Endothelial cell of umbilical vein (primary cell): ENCODE measurements at regions not wholly inside any gene's neighbourhood (a gene's known extent, or its start where the extent isn't known, plus 50 kb on each side); places are given as distances from the start of the nearest gene placed in this dataset.

Experiments used
- BruUV-seq: library from RNA; stranded (reverse); fragments of 400-500 nt; replicated peaks from 2 replicates; lab custom pipeline; 2021; lab: Mats Ljungman, UMichigan
- CTCF ChIA-PET: fragments of 300-600, 350-600 bp; sonication (Branson Sonifier 250); formaldehyde crosslinking; loops from one replicate; lab custom pipeline; 2021; ENCODE audit warnings: antibody characterized with exemption, inconsistent platforms; lab: Charles Lee
- POLR2A ChIA-PET: fragments of 300-600, 350-600 bp; sonication (Branson Sonifier 250); formaldehyde crosslinking; loops from one replicate; lab custom pipeline; 2021; ENCODE audit warnings: antibody characterized with exemption, inconsistent platforms; lab: Charles Lee
- DNase-seq: peaks from one replicate; pipeline ENCODE4 v3.0.0-alpha.2; 2011; ENCODE audit warnings: low read depth, low spot score
- FAIRE-seq: peaks from 2 replicates; lab custom pipeline; 2011; peaks lifted over from hg19 to GRCh38; lab: Jason Lieb, UNC
- H2AFZ ChIP-seq: 2 replicates; pipeline ENCODE4 v1.6.0; 2012; ENCODE audit warnings: low read depth, low read length, control low read depth, inconsistent platforms
- H3K27ac ChIP-seq: 2 replicates; pipeline ENCODE4 v1.5.1; 2011; ENCODE audit warnings: low read depth, mild to moderate bottlenecking, control low read depth, low read length, moderate library complexity; ENCODE audit not compliant: insufficient read depth
- H3K27me3 ChIP-seq, 2 experiments: 2 replicates each; pipeline versions ENCODE4 v1.6.0 to v1.6.1; 2011; ENCODE audit warnings: low read length in 2 of 2, mixed read lengths in 1 of 2; ENCODE audit not compliant: control insufficient read depth in 2 of 2, insufficient read depth in 2 of 2
- H3K36me3 ChIP-seq, 2 experiments: 2 replicates in 1 of 2; 3 replicates in 1 of 2; pipeline ENCODE4 v1.5.1; 2011; ENCODE audit warnings: low read length in 2 of 2, mild to moderate bottlenecking in 1 of 2, moderate library complexity in 1 of 2; ENCODE audit not compliant: control insufficient read depth in 2 of 2, insufficient read depth in 2 of 2; ENCODE audit errors: extremely low read depth in 1 of 2
- H3K4me1 ChIP-seq: 3 replicates; pipeline ENCODE4 v1.5.1; 2011; ENCODE audit warnings: mild to moderate bottlenecking, low read length; ENCODE audit not compliant: control insufficient read depth, insufficient read depth; ENCODE audit errors: extremely low read depth
- H3K4me2 ChIP-seq: 2 replicates; pipeline ENCODE4 v1.6.1; 2011; ENCODE audit warnings: low read length, control low read depth, mixed read lengths; ENCODE audit not compliant: insufficient read depth
- H3K4me3 ChIP-seq, 3 experiments: fragments of 200-600 bp in 1 of 3; sonication (generic), shearing (Covaris generic) in 1 of 3; replicated peaks in 1 of 3; 2 replicates each; pipeline ENCODE4 v1.5.1; 2011 to 2016; ENCODE audit warnings: control low read depth in 3 of 3, low read length in 3 of 3, mild to moderate bottlenecking in 2 of 3, inconsistent platforms in 1 of 3, low read depth in 1 of 3, moderate library complexity in 1 of 3; ENCODE audit not compliant: insufficient read depth in 1 of 3
- H3K79me2 ChIP-seq: 2 replicates; pipeline ENCODE4 v1.6.0; 2012; ENCODE audit warnings: low read length, inconsistent platforms; ENCODE audit not compliant: control insufficient read depth, insufficient read depth
- H3K9ac ChIP-seq: replicated peaks from 2 replicates; pipeline ENCODE3; 2011; ENCODE audit warnings: low read length, control low read depth; ENCODE audit not compliant: insufficient read depth; ENCODE audit errors: extremely low read depth
- H3K9me1 ChIP-seq: replicated peaks from 3 replicates; pipeline ENCODE4 v1.6.0; 2011; ENCODE audit warnings: mild to moderate bottlenecking, low read length; ENCODE audit not compliant: control insufficient read depth, insufficient read depth; ENCODE audit errors: extremely low read depth
- H3K9me3 ChIP-seq: replicated peaks from 2 replicates; pipeline ENCODE4 v1.5.1; 2012; ENCODE audit warnings: low read length, inconsistent platforms; ENCODE audit not compliant: control insufficient read depth, insufficient read depth
- H4K20me1 ChIP-seq: replicated peaks from 2 replicates; pipeline ENCODE3; 2011; ENCODE audit warnings: mild to moderate bottlenecking, low read length; ENCODE audit not compliant: control insufficient read depth, insufficient read depth; ENCODE audit errors: extremely low read depth
- EZH2 ChIP-seq: IDR thresholded peaks from 2 replicates; pipeline ENCODE4 v1.6.1; 2012; ENCODE audit warnings: borderline replicate concordance, low read depth, mild to moderate bottlenecking, moderate library complexity, low read length, inconsistent platforms; ENCODE audit not compliant: severe bottlenecking
- FOS ChIP-seq: IDR thresholded peaks from 2 replicates; pipeline ENCODE4 v1.6.1; 2011; ENCODE audit warnings: mild to moderate bottlenecking, low read length, moderate library complexity, borderline replicate concordance; ENCODE audit not compliant: insufficient read depth
- GATA2 ChIP-seq: IDR thresholded peaks from 2 replicates; pipeline ENCODE4 v1.7.0; 2011; ENCODE audit warnings: low read depth, mild to moderate bottlenecking, moderate library complexity, mixed read lengths, low read length; ENCODE audit not compliant: insufficient read length, insufficient read depth
- JUN ChIP-seq: IDR thresholded peaks from 2 replicates; pipeline ENCODE4 v1.6.1; 2011; ENCODE audit warnings: borderline replicate concordance, low read depth; ENCODE audit not compliant: insufficient read length, insufficient read depth
- MYC ChIP-seq: IDR thresholded peaks from one replicate; pipeline ENCODE4 v1.6.1; 2011; ENCODE audit warnings: mild to moderate bottlenecking, low read depth, low read length
- POLR2A ChIP-seq: IDR thresholded peaks from 2 replicates; pipeline ENCODE4 v1.6.1; 2012; ENCODE audit warnings: low read depth, mild to moderate bottlenecking, control low read depth, low read length
- POLR2AphosphoS5 ChIP-seq: IDR thresholded peaks from 2 replicates; pipeline ENCODE4 v1.6.1; 2012; ENCODE audit warnings: low read depth, mild to moderate bottlenecking, control low read depth, low read length, moderate library complexity; ENCODE audit not compliant: insufficient read depth
- dilution Hi-C: fragments of 300-500 bp; cut with MboI; formaldehyde crosslinking; loops from one replicate; pipeline ENCODE4 v1.15.0; 2019; ENCODE audit warnings: low sequenced_read_pairs; ENCODE audit not compliant: extremely low pct_ligation_motif_present
- intact Hi-C: fragments of 100-400 bp; cut with micrococcal nuclease; formaldehyde crosslinking; loops from one replicate; pipeline ENCODE4 v1.10.0; 2022
- TF ChIP-seq, protein P1 (sequence below), 2 donors: IDR thresholded peaks; 1 replicate in 1 of 2; 2 replicates in 1 of 2; pipeline ENCODE4 v1.5.1; 2011; ENCODE audit warnings: low read length in 2 of 2, mild to moderate bottlenecking in 2 of 2, moderate library complexity in 2 of 2, control low read depth in 1 of 2, inconsistent platforms in 1 of 2, low read depth in 1 of 2; ENCODE audit not compliant: insufficient read depth in 1 of 2; ENCODE audit errors: extremely low read depth in 1 of 2
- TF ChIP-seq, protein P2 (sequence below): IDR thresholded peaks from 2 replicates; pipeline ENCODE4 v1.6.1; 2011; ENCODE audit not compliant: insufficient read depth, insufficient read length

DNA sequence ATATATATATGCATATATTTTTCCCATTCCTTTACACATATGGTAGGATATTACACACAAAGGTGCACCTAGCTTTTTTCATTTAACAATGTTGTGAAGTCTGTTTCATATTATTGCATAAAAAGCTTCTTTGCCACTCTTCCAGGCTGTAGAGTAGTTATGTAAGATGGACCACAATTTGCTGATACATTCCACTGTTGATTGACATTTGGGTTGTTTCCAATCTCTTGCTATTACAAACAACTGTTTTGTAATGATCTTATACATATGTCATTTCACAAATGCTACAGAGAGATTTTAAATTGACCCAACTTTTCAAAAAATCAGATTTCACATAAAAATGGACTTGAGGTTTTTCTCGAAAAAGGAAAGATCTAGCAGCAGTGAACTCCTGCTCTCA lies 301.4 kb downstream of the CDCA7 start:
- BruUV-seq = no TSS peak
- no peaks in the 10 kb centered on the region for H3K27me3 ChIP-seq
- no peak overlapping the region for H3K27ac ChIP-seq
- no peaks in the 10 kb centered on the region for H3K4me1 ChIP-seq
- H3K4me3 ChIP-seq = no peak overlapping the region
- no peaks in the 10 kb centered on the region for H3K9me3 ChIP-seq
- FAIRE-seq (no peak), DNase-seq (no peak)
- no peak overlapping the region for H3K9ac ChIP-seq
- no peaks in the 10 kb centered on the region for H3K9me1 ChIP-seq
- dilution Hi-C loops = no loop called here
- H3K79me2 ChIP-seq = no peaks in the 10 kb centered on the region
- POLR2A ChIA-PET = no interaction called here
- CTCF ChIA-PET = no interaction called here
- no peak for TF ChIP-seq POLR2AphosphoS5
- no peak for TF ChIP-seq JUN
- no peak for TF ChIP-seq FOS
- no peak for TF ChIP-seq GATA2
- TF ChIP-seq, protein P1, sequence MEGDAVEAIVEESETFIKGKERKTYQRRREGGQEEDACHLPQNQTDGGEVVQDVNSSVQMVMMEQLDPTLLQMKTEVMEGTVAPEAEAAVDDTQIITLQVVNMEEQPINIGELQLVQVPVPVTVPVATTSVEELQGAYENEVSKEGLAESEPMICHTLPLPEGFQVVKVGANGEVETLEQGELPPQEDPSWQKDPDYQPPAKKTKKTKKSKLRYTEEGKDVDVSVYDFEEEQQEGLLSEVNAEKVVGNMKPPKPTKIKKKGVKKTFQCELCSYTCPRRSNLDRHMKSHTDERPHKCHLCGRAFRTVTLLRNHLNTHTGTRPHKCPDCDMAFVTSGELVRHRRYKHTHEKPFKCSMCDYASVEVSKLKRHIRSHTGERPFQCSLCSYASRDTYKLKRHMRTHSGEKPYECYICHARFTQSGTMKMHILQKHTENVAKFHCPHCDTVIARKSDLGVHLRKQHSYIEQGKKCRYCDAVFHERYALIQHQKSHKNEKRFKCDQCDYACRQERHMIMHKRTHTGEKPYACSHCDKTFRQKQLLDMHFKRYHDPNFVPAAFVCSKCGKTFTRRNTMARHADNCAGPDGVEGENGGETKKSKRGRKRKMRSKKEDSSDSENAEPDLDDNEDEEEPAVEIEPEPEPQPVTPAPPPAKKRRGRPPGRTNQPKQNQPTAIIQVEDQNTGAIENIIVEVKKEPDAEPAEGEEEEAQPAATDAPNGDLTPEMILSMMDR (IDR thresholded peaks at IDR 0.05; ENCODE audit: extremely low read depth in 1 of 2, insufficient read depth in 1 of 2, low read depth in 1 of 2, low read length in 2 of 2) = no peak
- TF ChIP-seq EZH2 = no peak
- TF ChIP-seq, protein P2, sequence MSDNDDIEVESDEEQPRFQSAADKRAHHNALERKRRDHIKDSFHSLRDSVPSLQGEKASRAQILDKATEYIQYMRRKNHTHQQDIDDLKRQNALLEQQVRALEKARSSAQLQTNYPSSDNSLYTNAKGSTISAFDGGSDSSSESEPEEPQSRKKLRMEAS = no peak
- TF ChIP-seq MYC = no peak
- TF ChIP-seq POLR2A = no peak
- no peak overlapping the region for H2AFZ ChIP-seq
- intact Hi-C loops = no loop called here
- H3K4me2 ChIP-seq = no peak overlapping the region
- no peaks in the 10 kb centered on the region for H3K36me3 ChIP-seq
- no peaks in the 10 kb centered on the region for H4K20me1 ChIP-seq
